HEK293 (cell line): ENCODE measurements at regions not wholly inside any gene's neighbourhood (a gene's known extent, or its start where the extent isn't known, plus 50 kb on each side); places are given as distances from the start of the nearest gene placed in this dataset.

Experiments
- CTCF ChIA-PET: fragments of 350-600 bp; formaldehyde crosslinking; extraction: SDS; loops from one replicate; lab custom pipeline; 2021; ENCODE audit warnings: antibody characterized with exemption; lab: Yijun Ruan, JAX
- POLR2A ChIA-PET: fragments of 300-600 bp; formaldehyde crosslinking; extraction: SDS; loops from one replicate; lab custom pipeline; 2020; ENCODE audit warnings: antibody characterized with exemption, inconsistent platforms; lab: Yijun Ruan, JAX
- H3K27ac ChIP-seq: fragments of 200-500 bp; sonication (Bioruptor generic); 2 replicates; pipeline ENCODE4 v1.5.1; 2014; ENCODE audit warnings: low read depth, low read length, control low read depth, inconsistent platforms; ENCODE audit errors: extremely low read depth
- H3K36me3 ChIP-seq, 2 experiments: fragments of 200-500 bp in 1 of 2; sonication (Bioruptor generic) in 1 of 2; 1 replicate in 1 of 2; 2 replicates in 1 of 2; pipeline ENCODE4 v1.5.1; 2014 to 2017; ENCODE audit warnings: inconsistent platforms in 2 of 2, low read length in 2 of 2; ENCODE audit not compliant: control insufficient read depth in 2 of 2, insufficient read depth in 1 of 2
- H3K4me1 ChIP-seq: fragments of 200-500 bp; sonication (Bioruptor generic); 2 replicates; pipeline ENCODE4 v1.5.1; 2014; ENCODE audit warnings: mild to moderate bottlenecking, low read length, inconsistent platforms; ENCODE audit not compliant: control insufficient read depth, insufficient read depth
- H3K4me3 ChIP-seq: 2 replicates; pipeline ENCODE4 v1.5.1; 2011; ENCODE audit warnings: low read depth, mild to moderate bottlenecking, control low read depth, low read length, moderate library complexity
- H3K9me3 ChIP-seq: fragments of 200-500 bp; sonication (Bioruptor generic); 2 replicates; pipeline ENCODE4 v1.5.1; 2014; ENCODE audit warnings: low read depth, low read length, inconsistent platforms; ENCODE audit not compliant: control insufficient read depth, insufficient read depth
- EGR2 ChIP-seq: fragments of 450-650 bp; formaldehyde crosslinking; IDR thresholded peaks from 2 replicates; pipeline ENCODE4 v1.5.1; 2016; ENCODE audit warnings: low read depth, missing biosample characterization, missing genetic modification characterization
- HIC1 ChIP-seq: fragments of 450-650 bp; formaldehyde crosslinking; IDR thresholded peaks from 2 replicates; pipeline ENCODE4 v1.5.1; 2016; ENCODE audit warnings: missing biosample characterization, missing genetic modification characterization
- INSM2 ChIP-seq: fragments of 450-650 bp; formaldehyde crosslinking; IDR thresholded peaks from 2 replicates; pipeline ENCODE4 v1.5.1; 2016; ENCODE audit warnings: missing biosample characterization, missing genetic modification characterization
- TSHZ1 ChIP-seq: fragments of 450-650 bp; formaldehyde crosslinking; IDR thresholded peaks from 2 replicates; pipeline ENCODE4 v1.5.1; 2016; ENCODE audit warnings: missing biosample characterization, missing genetic modification characterization, borderline replicate concordance
- WT1 ChIP-seq: fragments of 450-650 bp; formaldehyde crosslinking; IDR thresholded peaks from 2 replicates; pipeline ENCODE4 v1.5.1; 2016; ENCODE audit warnings: missing biosample characterization, missing genetic modification characterization
- YY1 ChIP-seq: fragments of 450-650 bp; formaldehyde crosslinking; IDR thresholded peaks from 2 replicates; pipeline ENCODE4 v1.5.1; 2018; ENCODE audit warnings: missing biosample characterization, missing genetic modification characterization
- ZFP41 ChIP-seq: fragments of 450-650 bp; formaldehyde crosslinking; IDR thresholded peaks from 2 replicates; pipeline ENCODE4 v1.5.1; 2016; ENCODE audit warnings: missing biosample characterization, missing genetic modification characterization, borderline replicate concordance
- ZNF24 ChIP-seq: fragments of 450-650 bp; formaldehyde crosslinking; IDR thresholded peaks from 2 replicates; pipeline ENCODE4 v1.5.1; 2016; ENCODE audit warnings: missing biosample characterization, missing genetic modification characterization
- ZNF280D ChIP-seq: fragments of 450-650 bp; formaldehyde crosslinking; IDR thresholded peaks from 2 replicates; pipeline ENCODE4 v1.5.1; 2016; ENCODE audit warnings: missing biosample characterization, missing genetic modification characterization
- ZNF350 ChIP-seq: fragments of 450-650 bp; formaldehyde crosslinking; IDR thresholded peaks from 2 replicates; pipeline ENCODE4 v1.5.0; 2017; ENCODE audit warnings: missing biosample characterization, mild to moderate bottlenecking, missing genetic modification characterization
- ZNF391 ChIP-seq: fragments of 450-650 bp; formaldehyde crosslinking; IDR thresholded peaks from 2 replicates; pipeline ENCODE4 v1.5.1; 2016; ENCODE audit warnings: low read depth, missing biosample characterization, missing genetic modification characterization, borderline replicate concordance
- ZNF521 ChIP-seq: fragments of 450-650 bp; formaldehyde crosslinking; IDR thresholded peaks from 2 replicates; pipeline ENCODE4 v1.5.1; 2017; ENCODE audit warnings: missing biosample characterization, mild to moderate bottlenecking, missing genetic modification characterization
- ZNF610 ChIP-seq: fragments of 450-650 bp; formaldehyde crosslinking; IDR thresholded peaks from 2 replicates; pipeline ENCODE4 v1.5.1; 2016; ENCODE audit warnings: missing biosample characterization, missing genetic modification characterization, borderline replicate concordance
- ZNF76 ChIP-seq: fragments of 450-650 bp; formaldehyde crosslinking; IDR thresholded peaks from 2 replicates; pipeline ENCODE4; 2016; ENCODE audit warnings: low read depth, missing biosample characterization, missing genetic modification characterization, borderline replicate concordance
- ZNF777 ChIP-seq: fragments of 450-650 bp; formaldehyde crosslinking; IDR thresholded peaks from 2 replicates; pipeline ENCODE4 v1.5.1; 2017; ENCODE audit warnings: missing biosample characterization, missing genetic modification characterization, borderline replicate concordance

- TF ChIP-seq ZNF521 (tag by site-specific recombination) (no peak), ZNF76 (no peak), EGR2 (tag by site-specific recombination) (no peak), ZNF24 (tag by site-specific recombination) (no peak), ZNF280D (tag by site-specific recombination) (no peak), ZNF610 (tag by site-specific recombination) (no peak), ZNF391 (no peak), ZFP41 (tag by site-specific recombination) (no peak), WT1 (tag by site-specific recombination) (no peak), ZNF777 (tag by site-specific recombination) (no peak), YY1 (no peak)
- POLR2A ChIA-PET, result no interaction called here
- Histone ChIP-seq H3K36me3 (no peaks in the 10 kb centered on the region), H3K9me3 (no peaks in the 10 kb centered on the region), H3K4me1 (no peaks in the 10 kb centered on the region), H3K27ac (no peak overlapping the region), H3K4me3 (no peak overlapping the region)
- CTCF ChIA-PET, result interaction anchor here (0.6 kb wide), 1 partner anchor 116 kb away, joined by 3 read pairs; no protein-coding TSS in a partner anchor
Measured at GRCh38 chr2:102915128-102915527, 153.3 kb downstream of the TMEM182 start.

GRCh38 chr2:102922321-102922720 lies 160.5 kb downstream of the TMEM182 start:
- no peaks in the 10 kb centered on the region for H3K36me3 ChIP-seq
- TF ChIP-seq HIC1, result no peak
- no peak for TF ChIP-seq INSM2 (tag by site-specific recombination)
- TF ChIP-seq TSHZ1 (tag by site-specific recombination), result no peak
- TF ChIP-seq ZNF350, result no peak
- no peaks in the 10 kb centered on the region for H3K9me3 ChIP-seq
- ChIA-PET POLR2A (no interaction called here), CTCF (interaction anchor here (0.6 to 0.7 kb wide), 2 partner anchors 48 to 683 kb away, joined by 3 to 5 read pairs; no protein-coding TSS in a partner anchor)
- H3K4me1 ChIP-seq, result no peaks in the 10 kb centered on the region
- H3K4me3 ChIP-seq, result no peak overlapping the region
- H3K27ac ChIP-seq, result no peak overlapping the region
